ENCODE measurements at regions not wholly inside any gene's neighbourhood (a gene's known extent, or its start where the extent isn't known, plus 50 kb on each side); places are given as distances from the start of the nearest gene placed in this dataset.

DNA sequence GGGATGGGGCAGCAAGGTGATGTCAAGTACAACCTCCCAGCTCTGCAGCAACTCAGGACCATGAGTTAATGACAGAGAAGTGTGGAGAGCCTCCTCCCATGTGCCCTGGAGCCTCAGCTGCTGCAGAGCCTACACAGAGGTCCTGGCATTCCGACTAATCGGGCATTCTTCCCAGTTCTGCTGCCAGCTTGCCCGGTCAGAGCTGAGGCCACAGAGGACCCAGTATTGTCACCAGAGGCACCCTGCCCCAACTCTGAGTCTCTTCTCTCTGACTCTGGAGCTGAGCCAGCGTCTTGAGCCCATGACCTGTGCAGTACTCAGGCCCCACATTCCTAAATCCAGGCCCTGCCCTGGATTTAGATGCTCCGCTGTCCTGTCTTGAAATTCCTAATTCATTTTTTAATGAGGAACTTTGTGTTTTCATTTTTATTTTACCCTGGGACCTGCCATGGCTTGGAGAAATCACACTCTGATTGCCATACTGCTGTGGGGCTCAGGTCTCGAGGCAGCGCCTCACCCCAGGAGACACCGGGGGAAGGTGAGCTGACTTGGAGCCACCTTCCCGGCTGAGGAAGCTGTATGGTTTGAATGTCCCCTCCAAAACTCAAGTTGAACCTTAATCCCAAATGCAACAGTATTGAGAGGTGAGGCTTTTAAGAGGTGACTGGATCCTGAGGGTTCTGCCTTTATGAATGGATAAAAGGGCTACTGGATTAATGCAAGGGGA lies 144.9 kb upstream of the ZNF507 start (continued):
- TF ChIP-seq, protein P1, sequence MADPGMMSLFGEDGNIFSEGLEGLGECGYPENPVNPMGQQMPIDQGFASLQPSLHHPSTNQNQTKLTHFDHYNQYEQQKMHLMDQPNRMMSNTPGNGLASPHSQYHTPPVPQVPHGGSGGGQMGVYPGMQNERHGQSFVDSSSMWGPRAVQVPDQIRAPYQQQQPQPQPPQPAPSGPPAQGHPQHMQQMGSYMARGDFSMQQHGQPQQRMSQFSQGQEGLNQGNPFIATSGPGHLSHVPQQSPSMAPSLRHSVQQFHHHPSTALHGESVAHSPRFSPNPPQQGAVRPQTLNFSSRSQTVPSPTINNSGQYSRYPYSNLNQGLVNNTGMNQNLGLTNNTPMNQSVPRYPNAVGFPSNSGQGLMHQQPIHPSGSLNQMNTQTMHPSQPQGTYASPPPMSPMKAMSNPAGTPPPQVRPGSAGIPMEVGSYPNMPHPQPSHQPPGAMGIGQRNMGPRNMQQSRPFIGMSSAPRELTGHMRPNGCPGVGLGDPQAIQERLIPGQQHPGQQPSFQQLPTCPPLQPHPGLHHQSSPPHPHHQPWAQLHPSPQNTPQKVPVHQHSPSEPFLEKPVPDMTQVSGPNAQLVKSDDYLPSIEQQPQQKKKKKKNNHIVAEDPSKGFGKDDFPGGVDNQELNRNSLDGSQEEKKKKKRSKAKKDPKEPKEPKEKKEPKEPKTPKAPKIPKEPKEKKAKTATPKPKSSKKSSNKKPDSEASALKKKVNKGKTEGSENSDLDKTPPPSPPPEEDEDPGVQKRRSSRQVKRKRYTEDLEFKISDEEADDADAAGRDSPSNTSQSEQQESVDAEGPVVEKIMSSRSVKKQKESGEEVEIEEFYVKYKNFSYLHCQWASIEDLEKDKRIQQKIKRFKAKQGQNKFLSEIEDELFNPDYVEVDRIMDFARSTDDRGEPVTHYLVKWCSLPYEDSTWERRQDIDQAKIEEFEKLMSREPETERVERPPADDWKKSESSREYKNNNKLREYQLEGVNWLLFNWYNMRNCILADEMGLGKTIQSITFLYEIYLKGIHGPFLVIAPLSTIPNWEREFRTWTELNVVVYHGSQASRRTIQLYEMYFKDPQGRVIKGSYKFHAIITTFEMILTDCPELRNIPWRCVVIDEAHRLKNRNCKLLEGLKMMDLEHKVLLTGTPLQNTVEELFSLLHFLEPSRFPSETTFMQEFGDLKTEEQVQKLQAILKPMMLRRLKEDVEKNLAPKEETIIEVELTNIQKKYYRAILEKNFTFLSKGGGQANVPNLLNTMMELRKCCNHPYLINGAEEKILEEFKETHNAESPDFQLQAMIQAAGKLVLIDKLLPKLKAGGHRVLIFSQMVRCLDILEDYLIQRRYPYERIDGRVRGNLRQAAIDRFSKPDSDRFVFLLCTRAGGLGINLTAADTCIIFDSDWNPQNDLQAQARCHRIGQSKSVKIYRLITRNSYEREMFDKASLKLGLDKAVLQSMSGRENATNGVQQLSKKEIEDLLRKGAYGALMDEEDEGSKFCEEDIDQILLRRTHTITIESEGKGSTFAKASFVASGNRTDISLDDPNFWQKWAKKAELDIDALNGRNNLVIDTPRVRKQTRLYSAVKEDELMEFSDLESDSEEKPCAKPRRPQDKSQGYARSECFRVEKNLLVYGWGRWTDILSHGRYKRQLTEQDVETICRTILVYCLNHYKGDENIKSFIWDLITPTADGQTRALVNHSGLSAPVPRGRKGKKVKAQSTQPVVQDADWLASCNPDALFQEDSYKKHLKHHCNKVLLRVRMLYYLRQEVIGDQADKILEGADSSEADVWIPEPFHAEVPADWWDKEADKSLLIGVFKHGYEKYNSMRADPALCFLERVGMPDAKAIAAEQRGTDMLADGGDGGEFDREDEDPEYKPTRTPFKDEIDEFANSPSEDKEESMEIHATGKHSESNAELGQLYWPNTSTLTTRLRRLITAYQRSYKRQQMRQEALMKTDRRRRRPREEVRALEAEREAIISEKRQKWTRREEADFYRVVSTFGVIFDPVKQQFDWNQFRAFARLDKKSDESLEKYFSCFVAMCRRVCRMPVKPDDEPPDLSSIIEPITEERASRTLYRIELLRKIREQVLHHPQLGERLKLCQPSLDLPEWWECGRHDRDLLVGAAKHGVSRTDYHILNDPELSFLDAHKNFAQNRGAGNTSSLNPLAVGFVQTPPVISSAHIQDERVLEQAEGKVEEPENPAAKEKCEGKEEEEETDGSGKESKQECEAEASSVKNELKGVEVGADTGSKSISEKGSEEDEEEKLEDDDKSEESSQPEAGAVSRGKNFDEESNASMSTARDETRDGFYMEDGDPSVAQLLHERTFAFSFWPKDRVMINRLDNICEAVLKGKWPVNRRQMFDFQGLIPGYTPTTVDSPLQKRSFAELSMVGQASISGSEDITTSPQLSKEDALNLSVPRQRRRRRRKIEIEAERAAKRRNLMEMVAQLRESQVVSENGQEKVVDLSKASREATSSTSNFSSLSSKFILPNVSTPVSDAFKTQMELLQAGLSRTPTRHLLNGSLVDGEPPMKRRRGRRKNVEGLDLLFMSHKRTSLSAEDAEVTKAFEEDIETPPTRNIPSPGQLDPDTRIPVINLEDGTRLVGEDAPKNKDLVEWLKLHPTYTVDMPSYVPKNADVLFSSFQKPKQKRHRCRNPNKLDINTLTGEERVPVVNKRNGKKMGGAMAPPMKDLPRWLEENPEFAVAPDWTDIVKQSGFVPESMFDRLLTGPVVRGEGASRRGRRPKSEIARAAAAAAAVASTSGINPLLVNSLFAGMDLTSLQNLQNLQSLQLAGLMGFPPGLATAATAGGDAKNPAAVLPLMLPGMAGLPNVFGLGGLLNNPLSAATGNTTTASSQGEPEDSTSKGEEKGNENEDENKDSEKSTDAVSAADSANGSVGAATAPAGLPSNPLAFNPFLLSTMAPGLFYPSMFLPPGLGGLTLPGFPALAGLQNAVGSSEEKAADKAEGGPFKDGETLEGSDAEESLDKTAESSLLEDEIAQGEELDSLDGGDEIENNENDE (IDR thresholded peaks at IDR 0.05; ENCODE audit: insufficient replicate concordance, low read length) = no peak
- TF ChIP-seq, protein P2, sequence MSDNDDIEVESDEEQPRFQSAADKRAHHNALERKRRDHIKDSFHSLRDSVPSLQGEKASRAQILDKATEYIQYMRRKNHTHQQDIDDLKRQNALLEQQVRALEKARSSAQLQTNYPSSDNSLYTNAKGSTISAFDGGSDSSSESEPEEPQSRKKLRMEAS (IDR thresholded peaks at IDR 0.05) = no peak
- TF ChIP-seq KDM5A (IDR thresholded peaks at IDR 0.05; ENCODE audit: low read length) (no peak), CREB1 (IDR thresholded peaks at IDR 0.05) (no peak), GTF2F1 (IDR thresholded peaks at IDR 0.05; ENCODE audit: borderline replicate concordance, low read depth, low read length) (no peak), YY1 (IDR thresholded peaks at IDR 0.05; ENCODE audit: low read depth, low read length) (no peak), PHF8 (conservative IDR thresholded peaks at IDR 0.05; ENCODE audit: low read depth, low read length) (no peak), NRF1 (IDR thresholded peaks at IDR 0.05; ENCODE audit: low read depth, low read length) (no peak)
